Mesothelial cell of epicardium (in vitro differentiated cells): ENCODE measurements at regions not wholly inside any gene's neighbourhood (a gene's known extent, or its start where the extent isn't known, plus 50 kb on each side); places are given as distances from the start of the nearest gene placed in this dataset.

Experiments
- DNase-seq, 2 experiments: peaks; one replicate each; pipeline ENCODE4 v3.0.0; 2021; ENCODE audit warnings: low spot score in 2 of 2; ENCODE audit not compliant: unreplicated experiment in 2 of 2
- H3K27ac Mint-ChIP-seq: 2 replicates; pipeline ENCODE4 v1.8.0; 2021; ENCODE audit warnings: mixed read lengths
- H3K27me3 Mint-ChIP-seq: 2 replicates; pipeline ENCODE4 v1.8.0; 2021; ENCODE audit warnings: low read depth, mixed read lengths
- H3K36me3 Mint-ChIP-seq: 2 replicates; pipeline ENCODE4 v1.8.0; 2021; ENCODE audit warnings: mixed read lengths
- H3K4me1 Mint-ChIP-seq: 2 replicates; pipeline ENCODE4 v1.8.0; 2021; ENCODE audit warnings: mixed read lengths
- H3K4me3 Mint-ChIP-seq: 2 replicates; pipeline ENCODE4 v1.8.0; 2021; ENCODE audit warnings: mild to moderate bottlenecking, moderate library complexity, mixed read lengths
- H3K9me3 Mint-ChIP-seq: 2 replicates; pipeline ENCODE4 v1.8.0; 2021; ENCODE audit warnings: mixed read lengths
- CTCF ChIP-seq: fragments of 200-600 bp; sonication (generic); IDR thresholded peaks from one replicate; pipeline ENCODE4 v1.5.0; 2021; ENCODE audit warnings: antibody characterized with exemption; ENCODE audit not compliant: unreplicated experiment

- Mint-ChIP-seq H3K4me1 (peaks cover 11% of the 10 kb centered on the region), H3K36me3 (no peaks in the 10 kb centered on the region), H3K27ac (no peak overlapping the region), H3K4me3 (no peak overlapping the region), H3K9me3 (no peaks in the 10 kb centered on the region), H3K27me3 (no peaks in the 10 kb centered on the region)
- no peak for TF ChIP-seq CTCF
- no peak for DNase-seq
Measured at GRCh38 chr2:195582188-195582587, 74.8 kb upstream of the SLC39A10 start.

- TF ChIP-seq CTCF = no peak
- no peaks in the 10 kb centered on the region for H3K36me3 Mint-ChIP-seq
- H3K9me3 Mint-ChIP-seq = no peaks in the 10 kb centered on the region
- no peak for DNase-seq
- H3K4me3 Mint-ChIP-seq = no peak overlapping the region
- peak overlapping the region; percentile 80 for H3K27ac Mint-ChIP-seq
- no peaks in the 10 kb centered on the region for H3K27me3 Mint-ChIP-seq
- peaks cover 21% of the 10 kb centered on the region for H3K4me1 Mint-ChIP-seq
Measured at GRCh38 chr2:195579776-195580555, 77.1 kb upstream of the SLC39A10 start.

- H3K4me3 Mint-ChIP-seq = no peak overlapping the region
- no peak for DNase-seq
- H3K27ac Mint-ChIP-seq = no peak overlapping the region
Measured at GRCh38 chr2:195575879-195576401, 81.1 kb upstream of the SLC39A10 start.

GRCh38 chr2:195575016-195575415, 82.0 kb upstream of the SLC39A10 start:
- no peak for TF ChIP-seq CTCF
- Mint-ChIP-seq H3K27me3 (no peaks in the 10 kb centered on the region), H3K27ac (no peak overlapping the region), H3K4me1 (peaks cover 14% of the 10 kb centered on the region), H3K36me3 (no peaks in the 10 kb centered on the region), H3K9me3 (no peaks in the 10 kb centered on the region), H3K4me3 (no peak overlapping the region)
- no peak for DNase-seq

More at GRCh38 chr2:195575879-195576401, 81.1 kb upstream of the SLC39A10 start:
- no peak for TF ChIP-seq CTCF
- no peaks in the 10 kb centered on the region for H3K9me3 Mint-ChIP-seq
- H3K4me1 Mint-ChIP-seq = peaks cover 21% of the 10 kb centered on the region
- no peaks in the 10 kb centered on the region for H3K27me3 Mint-ChIP-seq
- no peaks in the 10 kb centered on the region for H3K36me3 Mint-ChIP-seq

- no peak for TF ChIP-seq CTCF
- Mint-ChIP-seq H3K27me3 (no peaks in the 10 kb centered on the region), H3K36me3 (no peaks in the 10 kb centered on the region), H3K27ac (no peak overlapping the region), H3K9me3 (no peaks in the 10 kb centered on the region), H3K4me1 (peaks cover 10% of the 10 kb centered on the region), H3K4me3 (no peak overlapping the region)
- no peak for DNase-seq
Measured at GRCh38 chr2:195574312-195574711, 82.7 kb upstream of the SLC39A10 start.
